Lung (tissue), 11 donors: ENCODE measurements at regions not wholly inside any gene's neighbourhood (a gene's known extent, or its start where the extent isn't known, plus 50 kb on each side); places are given as distances from the start of the nearest gene placed in this dataset.

ENCODE experiments used
- ATAC-seq: fragments of 200-7000 bp; cut with Tn5 transposase; one replicate; pipeline ENCODE4 v1.9.1; 2020; ENCODE audit warnings: moderate number of reproducible peaks; ENCODE audit not compliant: insufficient read depth, low FRiP score
- DNase-seq, 3 donors: peaks; one replicate each; pipeline ENCODE4 v3.0.0-alpha.2; 2013 to 2017
- H3K27ac ChIP-seq, 2 donors: one replicate each; pipeline ENCODE4 v1.5.1; 2013; ENCODE audit warnings: mild to moderate bottlenecking in 2 of 2, moderate library complexity in 2 of 2, control low read depth in 1 of 2, inconsistent platforms in 1 of 2, low read depth in 1 of 2, low read length in 1 of 2
- H3K27me3 ChIP-seq, 3 donors: one replicate each; pipeline ENCODE4 v1.5.1; 2013; ENCODE audit warnings: low read length in 2 of 3; ENCODE audit not compliant: control insufficient read depth in 3 of 3, insufficient read depth in 3 of 3
- H3K36me3 ChIP-seq, 4 donors: one replicate each; pipeline ENCODE4 v1.5.1; 2013; ENCODE audit warnings: low read length in 4 of 4, mild to moderate bottlenecking in 1 of 4, moderate library complexity in 1 of 4; ENCODE audit not compliant: control insufficient read depth in 4 of 4, insufficient read depth in 4 of 4
- H3K4me1 ChIP-seq, 5 donors: one replicate each; pipeline ENCODE4 v1.5.1; 2013; ENCODE audit warnings: low read length in 5 of 5, mild to moderate bottlenecking in 2 of 5, moderate library complexity in 1 of 5; ENCODE audit not compliant: control insufficient read depth in 5 of 5, insufficient read depth in 5 of 5
- H3K4me3 ChIP-seq: one replicate; pipeline ENCODE4 v1.5.1; 2013; ENCODE audit warnings: mild to moderate bottlenecking, control low read depth, moderate library complexity
- H3K9ac ChIP-seq, 2 donors: one replicate each; pipeline ENCODE4 v1.5.1; 2013; ENCODE audit warnings: low read length in 2 of 2, control low read depth in 1 of 2; ENCODE audit not compliant: insufficient read depth in 1 of 2
- H3K9me3 ChIP-seq, 4 donors: one replicate each; pipeline ENCODE4 v1.5.1; 2013; ENCODE audit warnings: low read length in 3 of 4, mild to moderate bottlenecking in 1 of 4, moderate library complexity in 1 of 4; ENCODE audit not compliant: control insufficient read depth in 4 of 4, insufficient read depth in 3 of 4
- CTCF ChIP-seq: IDR thresholded peaks from 2 replicates; pipeline ENCODE4 v1.5.1; 2012; ENCODE audit warnings: mild to moderate bottlenecking; ENCODE audit errors: control extremely low read depth, extremely low read depth
- WGBS, 2 donors: extraction: QIAGEN DNeasy Blood & Tissue Kit; methylation state at CpG; one replicate each; pipeline ENCODE4 v1.1.7; 2013; 5-methylcytosine and 5-hydroxymethylcytosine counted together
- donor health status: control.
- donor health status: control.
- donor health status: Bipolar disorder and iron deficiency.
- donor health status: healthy.
- donor health status: DM: yes; HTN: yes; CAD: no.

- TF ChIP-seq CTCF, result no peak
- H3K27ac ChIP-seq, result no peak overlapping the region
- ATAC-seq (no peak), DNase-seq (no peak)
- H3K27me3 ChIP-seq, result no peaks in the 10 kb centered on the region
- H3K9ac ChIP-seq, result no peak overlapping the region
- WGBS, 2 donors, result 80 to 81% methylated on average over 2 of the region's 2 CpGs
- H3K4me1 ChIP-seq, result peaks cover 0 to 11% (median 9%) of the 10 kb centered on the region in 5 donors
- no peak overlapping the region for H3K4me3 ChIP-seq
- no peaks in the 10 kb centered on the region for H3K36me3 ChIP-seq
- H3K9me3 ChIP-seq, result peaks cover 0 to 3% (median 0%) of the 10 kb centered on the region in 4 donors
Observed at GRCh38 chr5:113757508-113757907, 244.0 kb downstream of the YTHDC2 start.

GRCh38 chr5:113759505-113759904, 246.0 kb downstream of the YTHDC2 start:
- WGBS, 2 donors, result 56 to 59% methylated on average over 2 of the region's 2 CpGs
- H3K27me3 ChIP-seq, result no peaks in the 10 kb centered on the region

GRCh38 chr5:113760486-113760885, 247.0 kb downstream of the YTHDC2 start:
- Histone ChIP-seq H3K27ac (no peak overlapping the region), H3K27me3 (no peaks in the 10 kb centered on the region), H3K4me1 (peaks cover 0 to 7% (median 6%) of the 10 kb centered on the region in 5 donors), H3K9me3 (peaks cover 0 to 5% (median under 1%) of the 10 kb centered on the region in 4 donors), H3K9ac (no peak overlapping the region), H3K36me3 (no peaks in the 10 kb centered on the region), H3K4me3 (no peak overlapping the region)
- ATAC-seq (no peak), DNase-seq (no peak)
- WGBS, 2 donors, result 70 to 83% methylated on average over 1 of the region's 1 CpG
- TF ChIP-seq CTCF, result no peak

More at GRCh38 chr5:113759505-113759904, 246.0 kb downstream of the YTHDC2 start:
- no peak overlapping the region for H3K9ac ChIP-seq
- no peak for ATAC-seq
- no peak overlapping the region for H3K27ac ChIP-seq
- H3K36me3 ChIP-seq, result no peaks in the 10 kb centered on the region
- H3K4me3 ChIP-seq, result no peak overlapping the region
- no peak for DNase-seq
- H3K9me3 ChIP-seq, result peaks cover 0 to 3% (median 0%) of the 10 kb centered on the region in 4 donors
- H3K4me1 ChIP-seq, result peaks cover 0 to 11% (median 9%) of the 10 kb centered on the region in 5 donors
- no peak for TF ChIP-seq CTCF

GRCh38 chr5:113761594-113761993, 248.1 kb downstream of the YTHDC2 start:
- WGBS, 2 donors, result 92 to 93% methylated on average over 1 of the region's 1 CpG
- no peaks in the 10 kb centered on the region for H3K27me3 ChIP-seq
- DNase-seq (no peak), ATAC-seq (no peak)
- H3K27ac ChIP-seq, result no peak overlapping the region
- H3K4me1 ChIP-seq, result no peaks in the 10 kb centered on the region
- H3K9ac ChIP-seq, result no peak overlapping the region
- TF ChIP-seq CTCF, result no peak
- no peaks in the 10 kb centered on the region for H3K36me3 ChIP-seq
- H3K4me3 ChIP-seq, result no peak overlapping the region
- H3K9me3 ChIP-seq, result peaks cover 0 to 7% (median 2%) of the 10 kb centered on the region in 4 donors
